Prostate gland (tissue), 2 donors: ENCODE measurements at regions not wholly inside any gene's neighbourhood (a gene's known extent, or its start where the extent isn't known, plus 50 kb on each side); places are given as distances from the start of the nearest gene placed in this dataset.

Source experiments
- DNase-seq: peaks from one replicate; pipeline ENCODE4 v3.0.0-alpha.2; 2019; ENCODE audit warnings: low spot score
- H3K27ac ChIP-seq, 2 donors: fragments of 200-600 bp; sonication (generic); 2 replicates each; pipeline ENCODE4 v1.5.1; 2017 to 2019
- H3K27me3 ChIP-seq: fragments of 200-600 bp; sonication (generic); replicated peaks from 2 replicates; pipeline ENCODE4 v1.5.1; 2019; ENCODE audit not compliant: insufficient read depth
- H3K36me3 ChIP-seq, 2 donors: fragments of 200-600 bp; sonication (generic); 1 replicate in 1 of 2; 2 replicates in 1 of 2; pipeline versions ENCODE4 v1.5.1 to v1.8.1; 2017 to 2019
- H3K4me1 ChIP-seq: fragments of 200-600 bp; sonication (generic); replicated peaks from 2 replicates; pipeline ENCODE4 v1.5.1; 2019
- H3K4me3 ChIP-seq, 2 donors: fragments of 200-600 bp; sonication (generic); 2 replicates each; pipeline ENCODE4 v1.5.1; 2017 to 2019
- H3K9me3 ChIP-seq: fragments of 200-600 bp; sonication (generic); 2 replicates; pipeline ENCODE4 v1.5.1; 2017
- POLR2A ChIP-seq: fragments of 450-650 bp; IDR thresholded peaks from one replicate; pipeline ENCODE4 v1.6.1; 2016; ENCODE audit warnings: antibody characterized with exemption, mild to moderate bottlenecking
- POLR2AphosphoS5 ChIP-seq: sonication (generic); formaldehyde crosslinking; IDR thresholded peaks from one replicate; pipeline ENCODE4 v1.6.1; 2017; ENCODE audit warnings: antibody characterized with exemption
- WGBS: methylation state at CpG from one replicate; pipeline ENCODE4 v1.1.5; 2018; 5-methylcytosine and 5-hydroxymethylcytosine counted together
- intact Hi-C: fragments of 100-400 bp; cut with DNase I; formaldehyde crosslinking; loops from one replicate; pipeline ENCODE4 v1.14.2; 2022
- TF ChIP-seq, protein P1 (sequence below), 4 experiments: fragments of 200-600 bp in 2 of 4; fragments of 450-650 bp in 2 of 4; sonication (generic) in 2 of 4; IDR thresholded peaks; 1 replicate in 3 of 4; 2 replicates in 1 of 4; pipeline ENCODE4 v1.5.1; 2016 to 2019; ENCODE audit warnings: antibody characterized with exemption in 4 of 4, mild to moderate bottlenecking in 2 of 4, moderate library complexity in 2 of 4

DNA sequence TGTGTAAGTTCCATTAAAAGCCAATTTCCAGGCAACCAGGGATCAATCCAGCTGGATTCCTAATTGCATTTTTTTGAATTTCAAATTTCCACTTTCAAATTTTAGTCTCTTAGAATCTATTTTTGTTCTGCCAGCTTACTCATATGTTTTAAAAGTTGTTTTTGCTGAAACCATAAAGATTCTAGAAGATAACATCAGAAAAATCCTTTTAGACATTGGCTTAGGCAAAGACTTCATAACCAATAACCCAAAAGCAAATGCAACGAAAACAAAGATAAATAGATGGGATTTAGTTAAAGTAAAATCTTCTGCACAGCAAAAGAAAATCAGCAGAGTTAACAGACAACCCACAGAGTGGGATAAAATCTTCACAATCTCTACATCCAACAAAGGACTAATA, 253.3 kb downstream of the AEBP2 start:
- TF ChIP-seq, protein P1, sequence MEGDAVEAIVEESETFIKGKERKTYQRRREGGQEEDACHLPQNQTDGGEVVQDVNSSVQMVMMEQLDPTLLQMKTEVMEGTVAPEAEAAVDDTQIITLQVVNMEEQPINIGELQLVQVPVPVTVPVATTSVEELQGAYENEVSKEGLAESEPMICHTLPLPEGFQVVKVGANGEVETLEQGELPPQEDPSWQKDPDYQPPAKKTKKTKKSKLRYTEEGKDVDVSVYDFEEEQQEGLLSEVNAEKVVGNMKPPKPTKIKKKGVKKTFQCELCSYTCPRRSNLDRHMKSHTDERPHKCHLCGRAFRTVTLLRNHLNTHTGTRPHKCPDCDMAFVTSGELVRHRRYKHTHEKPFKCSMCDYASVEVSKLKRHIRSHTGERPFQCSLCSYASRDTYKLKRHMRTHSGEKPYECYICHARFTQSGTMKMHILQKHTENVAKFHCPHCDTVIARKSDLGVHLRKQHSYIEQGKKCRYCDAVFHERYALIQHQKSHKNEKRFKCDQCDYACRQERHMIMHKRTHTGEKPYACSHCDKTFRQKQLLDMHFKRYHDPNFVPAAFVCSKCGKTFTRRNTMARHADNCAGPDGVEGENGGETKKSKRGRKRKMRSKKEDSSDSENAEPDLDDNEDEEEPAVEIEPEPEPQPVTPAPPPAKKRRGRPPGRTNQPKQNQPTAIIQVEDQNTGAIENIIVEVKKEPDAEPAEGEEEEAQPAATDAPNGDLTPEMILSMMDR (IDR thresholded peaks at IDR 0.05), result no peak
- no peak for TF ChIP-seq POLR2AphosphoS5
- TF ChIP-seq POLR2A, result no peak
- no peak overlapping the region for H3K27ac ChIP-seq
- H3K4me3 ChIP-seq, result no peak overlapping the region
- H3K9me3 ChIP-seq, result no peaks in the 10 kb centered on the region
- intact Hi-C loops, result no loop called here
- no peaks in the 10 kb centered on the region for H3K36me3 ChIP-seq
- no peaks in the 10 kb centered on the region for H3K27me3 ChIP-seq
- DNase-seq, result no peak
- 51% methylated on average over 1 of the region's 1 CpG for WGBS
- no peaks in the 10 kb centered on the region for H3K4me1 ChIP-seq

DNA sequence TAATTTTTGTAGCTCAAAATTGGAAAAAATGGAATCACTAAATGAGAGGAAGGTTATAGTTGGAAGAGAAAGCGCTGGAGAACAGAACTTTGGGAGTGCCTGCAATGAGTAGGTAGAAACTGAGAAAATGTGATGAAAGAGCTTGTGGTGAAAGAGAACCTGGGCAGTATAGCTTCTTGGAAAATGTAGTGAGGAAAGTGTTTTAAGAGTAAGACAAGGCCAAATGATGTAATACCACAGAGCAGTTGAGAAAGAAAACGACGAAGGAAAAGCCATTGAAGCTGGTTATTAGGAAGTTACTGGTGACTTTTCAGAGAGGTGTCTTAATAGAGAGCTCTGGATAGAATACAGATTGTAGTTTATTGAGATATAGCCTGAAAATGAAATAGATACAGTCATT, 255.3 kb downstream of the AEBP2 start:
- intact Hi-C loops, result no loop called here
- TF ChIP-seq, protein P1 (IDR thresholded peaks at IDR 0.05), result no peak
- TF ChIP-seq POLR2A (no peak), POLR2AphosphoS5 (no peak)
- WGBS, result 67% methylated on average over 3 of the region's 3 CpGs
- Histone ChIP-seq H3K9me3 (no peaks in the 10 kb centered on the region), H3K36me3 (no peaks in the 10 kb centered on the region), H3K4me1 (no peaks in the 10 kb centered on the region), H3K27ac (no peak overlapping the region), H3K27me3 (no peaks in the 10 kb centered on the region), H3K4me3 (no peak overlapping the region)
- no peak for DNase-seq

DNA sequence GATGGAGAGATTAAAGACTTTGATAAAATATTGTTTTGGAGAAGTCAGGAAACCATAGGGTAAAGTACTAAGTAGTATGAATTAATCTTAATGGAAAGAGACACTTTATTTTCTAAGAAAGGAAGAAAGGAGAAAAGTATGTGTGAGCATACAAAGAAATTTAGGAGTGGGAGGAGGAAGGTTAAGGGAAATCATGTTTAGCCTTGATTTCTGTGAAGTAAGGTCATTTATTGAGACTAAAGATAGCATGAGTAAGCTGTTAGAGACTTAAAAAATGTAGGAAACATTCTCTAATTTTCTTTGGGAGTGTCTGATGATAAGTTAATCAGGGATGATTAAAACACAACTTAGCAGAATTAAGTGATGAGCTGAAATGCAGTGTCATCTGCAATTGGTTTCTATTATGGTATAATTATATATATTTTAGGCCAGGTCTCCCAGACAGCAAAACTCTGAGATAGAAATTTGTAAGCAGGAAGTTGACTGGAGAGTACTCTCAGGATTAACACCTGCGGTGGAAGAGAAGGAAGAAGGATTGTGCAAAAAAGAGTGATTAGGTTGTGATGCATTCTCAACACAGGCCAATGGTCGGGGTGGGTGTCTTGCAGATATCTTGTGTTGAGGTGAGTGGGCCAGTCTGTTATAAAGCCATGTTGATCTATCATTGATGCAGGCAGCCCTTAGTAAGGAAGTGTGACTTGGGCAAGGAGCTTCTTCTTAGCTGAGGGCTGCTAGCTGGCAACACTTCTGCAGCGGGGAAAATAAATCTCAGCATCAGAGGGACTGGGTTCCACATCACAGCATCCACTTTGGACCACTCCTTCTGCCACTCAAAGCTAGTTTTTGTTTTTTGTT, 256.2 kb downstream of the AEBP2 start:
- Histone ChIP-seq H3K4me1 (no peaks in the 10 kb centered on the region), H3K4me3 (no peak overlapping the region), H3K27me3 (no peaks in the 10 kb centered on the region), H3K36me3 (no peaks in the 10 kb centered on the region), H3K9me3 (no peaks in the 10 kb centered on the region), H3K27ac (no peak overlapping the region)
- WGBS, result 85% methylated on average over 3 of the region's 3 CpGs
- DNase-seq, result no peak
- TF ChIP-seq, protein P1 (IDR thresholded peaks at IDR 0.05), result no peak
- TF ChIP-seq POLR2AphosphoS5, result no peak
- no peak for TF ChIP-seq POLR2A
- intact Hi-C loops, result no loop called here

DNA sequence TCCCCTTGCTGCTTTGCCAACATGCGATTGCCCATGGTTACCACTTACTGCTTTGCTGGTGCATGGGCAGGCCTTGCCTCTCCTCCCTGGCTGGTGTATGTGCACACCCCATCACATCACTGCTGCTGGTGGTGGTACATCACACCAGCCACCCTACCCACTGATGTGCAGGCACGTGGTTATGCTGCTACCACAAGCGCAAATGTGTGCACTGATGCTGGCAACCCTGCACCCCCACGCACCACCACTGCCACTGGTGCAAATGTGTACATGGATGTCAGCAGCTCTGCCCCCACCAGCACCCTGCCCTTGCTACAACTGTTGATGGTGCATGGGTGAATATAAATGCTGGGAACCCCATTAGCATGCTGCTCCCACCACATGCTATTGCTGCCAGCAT, 261.7 kb downstream of the AEBP2 start:
- no peak for TF ChIP-seq POLR2A
- no peak for TF ChIP-seq POLR2AphosphoS5
- TF ChIP-seq, protein P1 (IDR thresholded peaks at IDR 0.05), result no peak
- DNase-seq, result no peak
- Histone ChIP-seq H3K27me3 (no peaks in the 10 kb centered on the region), H3K4me3 (no peak overlapping the region), H3K9me3 (no peaks in the 10 kb centered on the region), H3K36me3 (no peaks in the 10 kb centered on the region), H3K27ac (no peak overlapping the region), H3K4me1 (no peaks in the 10 kb centered on the region)
- intact Hi-C loops, result no loop called here
- 76% methylated on average over 4 of the region's 4 CpGs for WGBS

DNA sequence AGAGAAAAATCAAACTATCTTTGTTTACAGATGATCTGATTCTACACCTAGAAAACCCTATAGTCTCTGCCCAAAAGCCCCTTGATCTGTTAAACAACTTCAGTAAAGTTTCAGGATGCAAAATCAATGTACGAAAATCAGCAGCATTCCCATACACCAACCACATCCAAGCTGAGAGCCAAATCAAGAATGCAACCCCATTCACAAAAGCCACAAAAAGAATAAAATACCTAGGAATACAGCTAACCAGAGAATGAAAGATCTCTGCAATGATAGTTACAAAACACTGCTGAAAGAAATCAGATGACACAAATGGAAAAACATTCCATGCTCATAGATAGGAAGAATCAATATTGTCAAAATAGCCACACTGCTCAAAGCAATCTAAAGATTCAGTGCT, 265.7 kb downstream of the AEBP2 start:
- no peaks in the 10 kb centered on the region for H3K9me3 ChIP-seq
- TF ChIP-seq POLR2AphosphoS5 (no peak), POLR2A (no peak)
- TF ChIP-seq, protein P1 (IDR thresholded peaks at IDR 0.05), result no peak
- intact Hi-C loops, result no loop called here
- 100% methylated on average over 1 of the region's 1 CpG for WGBS
- no peaks in the 10 kb centered on the region for H3K36me3 ChIP-seq
- no peaks in the 10 kb centered on the region for H3K27me3 ChIP-seq
- no peak for DNase-seq
- no peak overlapping the region for H3K4me3 ChIP-seq
- no peak overlapping the region for H3K27ac ChIP-seq
- H3K4me1 ChIP-seq, result no peaks in the 10 kb centered on the region
